GM19372 (cell line): ENCODE measurements at regions not wholly inside any gene's neighbourhood (a gene's known extent, or its start where the extent isn't known, plus 50 kb on each side); places are given as distances from the start of the nearest gene placed in this dataset.

ENCODE experiments used
- ATAC-seq: cut with Tn5 transposase; IDR thresholded peaks from one replicate; pipeline ENCODE4 v1.9.1; 2021; ENCODE audit warnings: mild to moderate bottlenecking, low read depth, moderate library complexity; ENCODE audit not compliant: unreplicated experiment

GRCh38 chr1:228913626-228914414 lies 178.5 kb downstream of the RHOU start:
- no peak for ATAC-seq

- ATAC-seq, result no peak
These were observed 179.4 kb downstream of the RHOU start for GRCh38 chr1:228914700-228915099.

- no peak for ATAC-seq
These were observed 182.1 kb downstream of the RHOU start for GRCh38 chr1:228917342-228917741.

- ATAC-seq, result no peak
These were observed 182.5 kb downstream of the RHOU start for GRCh38 chr1:228917755-228918154.

- ATAC-seq, result no peak
These were observed 183.1 kb downstream of the RHOU start for GRCh38 chr1:228918335-228918734.

- no peak for ATAC-seq
These were observed 184.6 kb downstream of the RHOU start for GRCh38 chr1:228919914-228920313.

- no peak for ATAC-seq
These were observed 185.6 kb downstream of the RHOU start for GRCh38 chr1:228920831-228921230.

- no peak for ATAC-seq
These were observed 186.2 kb downstream of the RHOU start for GRCh38 chr1:228921481-228921880.

- no peak for ATAC-seq
These were observed 187.6 kb downstream of the RHOU start for GRCh38 chr1:228922722-228923376.

- no peak for ATAC-seq
These were observed 188.9 kb downstream of the RHOU start for GRCh38 chr1:228923973-228924686.

GRCh38 chr1:228925691-228926090 lies 190.4 kb downstream of the RHOU start:
- no peak for ATAC-seq

- ATAC-seq, result no peak
These were observed 192.1 kb downstream of the RHOU start for GRCh38 chr1:228927421-228927820.

GRCh38 chr1:228927946-228928898 lies 192.9 kb downstream of the RHOU start:
- no peak for ATAC-seq

- ATAC-seq, result no peak
These were observed 194.3 kb downstream of the RHOU start for GRCh38 chr1:228929476-228930027.

GRCh38 chr1:228930479-228930957 lies 195.2 kb downstream of the RHOU start:
- ATAC-seq, result no peak

GRCh38 chr1:228933753-228934152 lies 198.5 kb downstream of the RHOU start:
- no peak for ATAC-seq

GRCh38 chr1:228935198-228935663 lies 200.0 kb downstream of the RHOU start:
- no peak for ATAC-seq

GRCh38 chr1:228935855-228936727 lies 200.8 kb downstream of the RHOU start:
- no peak for ATAC-seq

- ATAC-seq, result no peak
These were observed 201.6 kb downstream of the RHOU start for GRCh38 chr1:228936881-228937280.
